Sigmoid colon (tissue), 4 donors: ENCODE measurements at regions not wholly inside any gene's neighbourhood (a gene's known extent, or its start where the extent isn't known, plus 50 kb on each side); places are given as distances from the start of the nearest gene placed in this dataset.

Source experiments
- CTCF ChIP-seq, 4 experiments: fragments of 450-650 bp in 3 of 4; fragments of 200-600 bp in 1 of 4; IDR thresholded peaks; one replicate each; pipeline ENCODE4 v1.5.1; 2016 to 2019; ENCODE audit warnings: antibody characterized with exemption in 4 of 4, mild to moderate bottlenecking in 3 of 4, moderate library complexity in 2 of 4
- POLR2A ChIP-seq, 2 donors: fragments of 450-650 bp; IDR thresholded peaks; one replicate each; pipeline ENCODE4 v1.6.1; 2016; ENCODE audit warnings: antibody characterized with exemption in 2 of 2, mild to moderate bottlenecking in 2 of 2, moderate library complexity in 2 of 2
- POLR2AphosphoS5 ChIP-seq, 4 donors: sonication (generic); formaldehyde crosslinking; IDR thresholded peaks; one replicate each; pipeline ENCODE4 v1.6.1; 2017; ENCODE audit warnings: antibody characterized with exemption in 4 of 4

- no peak for TF ChIP-seq CTCF (IDR thresholded peaks at IDR 0.05)
- TF ChIP-seq POLR2A (IDR thresholded peaks at IDR 0.05): no peak
- no peak for TF ChIP-seq POLR2AphosphoS5 (IDR thresholded peaks at IDR 0.05)
Measured at GRCh38 chr5:161183559-161183958, 331.5 kb upstream of the ATP10B start.
